ENCODE measurements at regions not wholly inside any gene's neighbourhood (a gene's known extent, or its start where the extent isn't known, plus 50 kb on each side); places are given as distances from the start of the nearest gene placed in this dataset.

- no peak for TF ChIP-seq GLIS3 (CRISPR knock-in tag; IDR thresholded peaks at IDR 0.05)
- no peak for TF ChIP-seq TSHZ2 (CRISPR knock-in tag; IDR thresholded peaks at IDR 0.05)
- no peak for TF ChIP-seq OSR1 (CRISPR knock-in tag; IDR thresholded peaks at IDR 0.05)
- TF ChIP-seq ZFP30 (CRISPR knock-in tag; IDR thresholded peaks at IDR 0.05), result no peak
- TF ChIP-seq PATZ1 (CRISPR knock-in tag; IDR thresholded peaks at IDR 0.05; ENCODE audit: borderline replicate concordance), result no peak
- TF ChIP-seq CSDC2 (CRISPR knock-in tag; IDR thresholded peaks at IDR 0.05), result no peak
- TF ChIP-seq ARNTL (CRISPR knock-in tag; IDR thresholded peaks at IDR 0.05; ENCODE audit: borderline replicate concordance, low read depth), result no peak
- TF ChIP-seq ISL1 (CRISPR knock-in tag; IDR thresholded peaks at IDR 0.05), result no peak
- TF ChIP-seq ZNF8 (CRISPR knock-in tag; IDR thresholded peaks at IDR 0.05), result no peak
- TF ChIP-seq CREB5 (CRISPR knock-in tag; IDR thresholded peaks at IDR 0.05; ENCODE audit: low read depth), result no peak
- no peak for TF ChIP-seq ESRRG (CRISPR knock-in tag; IDR thresholded peaks at IDR 0.05)
- TF ChIP-seq ZNF565 (CRISPR knock-in tag; conservative IDR thresholded peaks at IDR 0.05; ENCODE audit: low read depth), result no peak
- TF ChIP-seq PPARA (CRISPR knock-in tag; IDR thresholded peaks at IDR 0.05; ENCODE audit: borderline replicate concordance), result no peak
- TF ChIP-seq TCF4 (CRISPR knock-in tag; IDR thresholded peaks at IDR 0.05; ENCODE audit: borderline replicate concordance), result no peak
These were observed 84.9 kb upstream of the BASP1 start for GRCh38 chr5:17132444-17133083.
